ENCODE measurements at regions not wholly inside any gene's neighbourhood (a gene's known extent, or its start where the extent isn't known, plus 50 kb on each side); places are given as distances from the start of the nearest gene placed in this dataset.

- Histone ChIP-seq H3K9me3 (no peaks in the 10 kb centered on the region), H3K4me3 (no peak overlapping the region), H3K4me1 (no peaks in the 10 kb centered on the region), H3K27ac (no peak overlapping the region), H3K27me3 (no peaks in the 10 kb centered on the region), H3K36me3 (no peaks in the 10 kb centered on the region)
- intact Hi-C loops (cut with DNase I) = no loop called here
- 47% methylated on average over 1 of the region's 1 CpG for WGBS (ENCODE audit: insufficient coverage, low coverage, low lambda C conversion rate, missing lambda C conversion rate)
- ATAC-seq (no peak), DNase-seq (no peak)
- TF ChIP-seq POLR2A (IDR thresholded peaks at IDR 0.05) (no peak), CTCF (IDR thresholded peaks at IDR 0.05) (no peak)
These were observed 531.6 kb upstream of the CHAC2 start for GRCh38 chr2:53235836-53236582.

- Histone ChIP-seq H3K4me1 (no peaks in the 10 kb centered on the region), H3K36me3 (no peaks in the 10 kb centered on the region), H3K27ac (no peak overlapping the region), H3K27me3 (no peaks in the 10 kb centered on the region), H3K4me3 (no peak overlapping the region), H3K9me3 (no peaks in the 10 kb centered on the region)
- WGBS (ENCODE audit: insufficient coverage, low coverage, low lambda C conversion rate, missing lambda C conversion rate) = 0% methylated on average over 1 of the region's 1 CpG
- ATAC-seq (no peak), DNase-seq (no peak)
- intact Hi-C loops (cut with DNase I) = no loop called here
- no peak for TF ChIP-seq CTCF (IDR thresholded peaks at IDR 0.05)
- no peak for TF ChIP-seq POLR2A (IDR thresholded peaks at IDR 0.05)
These were observed 533.1 kb upstream of the CHAC2 start for GRCh38 chr2:53234548-53234903.

GRCh38 chr2:53233759-53234547 is 533.7 kb upstream of the CHAC2 start:
- WGBS (ENCODE audit: insufficient coverage, low coverage, low lambda C conversion rate, missing lambda C conversion rate) = 52% methylated on average over 4 of the region's 4 CpGs
- Histone ChIP-seq H3K27me3 (no peaks in the 10 kb centered on the region), H3K4me3 (no peak overlapping the region), H3K27ac (no peak overlapping the region), H3K36me3 (no peaks in the 10 kb centered on the region), H3K4me1 (no peaks in the 10 kb centered on the region), H3K9me3 (no peaks in the 10 kb centered on the region)
- no peak for ATAC-seq
- TF ChIP-seq POLR2A (IDR thresholded peaks at IDR 0.05) (no peak), CTCF (IDR thresholded peaks at IDR 0.05) (no peak)
- DNase-seq = no peak
- intact Hi-C loops (cut with DNase I) = no loop called here

GRCh38 chr2:53231908-53232307 is 535.7 kb upstream of the CHAC2 start:
- no peaks in the 10 kb centered on the region for H3K4me1 ChIP-seq
- H3K4me3 ChIP-seq = no peak overlapping the region
- H3K27ac ChIP-seq = no peak overlapping the region
- ATAC-seq (no peak), DNase-seq (no peak)
- H3K9me3 ChIP-seq = no peaks in the 10 kb centered on the region
- no peaks in the 10 kb centered on the region for H3K36me3 ChIP-seq
- TF ChIP-seq POLR2A (IDR thresholded peaks at IDR 0.05) = no peak
- no peak for TF ChIP-seq CTCF (IDR thresholded peaks at IDR 0.05)
- intact Hi-C loops (cut with DNase I) = no loop called here
- 24% methylated on average over 3 of the region's 3 CpGs for WGBS (ENCODE audit: insufficient coverage, low coverage, low lambda C conversion rate, missing lambda C conversion rate)
- no peaks in the 10 kb centered on the region for H3K27me3 ChIP-seq

All from right lobe of liver (tissue), 6 donors.